Coronary artery (tissue), 2 donors: ENCODE measurements at regions not wholly inside any gene's neighbourhood (a gene's known extent, or its start where the extent isn't known, plus 50 kb on each side); places are given as distances from the start of the nearest gene placed in this dataset.

ENCODE experiments used
- DNase-seq: peaks from one replicate; pipeline ENCODE4 v3.0.0-alpha.2; 2017; ENCODE audit warnings: low spot score
- H3K27ac ChIP-seq, 2 donors: fragments of 200-600 bp; sonication (generic); one replicate each; pipeline ENCODE4 v1.5.1; 2016 to 2019
- H3K4me3 ChIP-seq: fragments of 200-600 bp; sonication (generic); 2 replicates; pipeline ENCODE4 v1.5.1; 2016; ENCODE audit warnings: mild to moderate bottlenecking, moderate library complexity
- CTCF ChIP-seq: fragments of 200-600 bp; sonication (generic); IDR thresholded peaks from one replicate; pipeline ENCODE4 v1.5.1; 2019; ENCODE audit warnings: antibody characterized with exemption

- DNase-seq = no peak
- Histone ChIP-seq H3K27ac (no peak overlapping the region), H3K4me3 (no peak overlapping the region)
- no peak for TF ChIP-seq CTCF
Measured at GRCh38 chr6:95117236-95117635, 460.1 kb upstream of the MANEA start.

- Histone ChIP-seq H3K27ac (no peak overlapping the region), H3K4me3 (no peak overlapping the region)
- no peak for DNase-seq
- TF ChIP-seq CTCF = no peak
Measured at GRCh38 chr6:95119927-95120326, 457.4 kb upstream of the MANEA start.

GRCh38 chr6:95120984-95121383 is 456.4 kb upstream of the MANEA start:
- no peak overlapping the region for H3K4me3 ChIP-seq
- H3K27ac ChIP-seq = no peak overlapping the region
- DNase-seq = no peak
- no peak for TF ChIP-seq CTCF

GRCh38 chr6:95127261-95127660 is 450.1 kb upstream of the MANEA start:
- no peak for TF ChIP-seq CTCF
- no peak for DNase-seq
- no peak overlapping the region for H3K27ac ChIP-seq
- no peak overlapping the region for H3K4me3 ChIP-seq

GRCh38 chr6:95128439-95128838 is 448.9 kb upstream of the MANEA start:
- Histone ChIP-seq H3K4me3 (no peak overlapping the region), H3K27ac (no peak overlapping the region)
- TF ChIP-seq CTCF = no peak
- no peak for DNase-seq

GRCh38 chr6:95128947-95129346 is 448.4 kb upstream of the MANEA start:
- no peak for TF ChIP-seq CTCF
- DNase-seq = no peak
- Histone ChIP-seq H3K27ac (no peak overlapping the region), H3K4me3 (no peak overlapping the region)

GRCh38 chr6:95133578-95133977 is 443.8 kb upstream of the MANEA start:
- DNase-seq = no peak
- no peak for TF ChIP-seq CTCF

More at GRCh38 chr6:95133578-95133977, 443.8 kb upstream of the MANEA start:
- no peak overlapping the region for H3K4me3 ChIP-seq
- H3K27ac ChIP-seq = no peak overlapping the region
